ENCODE measurements at regions not wholly inside any gene's neighbourhood (a gene's known extent, or its start where the extent isn't known, plus 50 kb on each side); places are given as distances from the start of the nearest gene placed in this dataset.

- TF ChIP-seq EZH2 (IDR thresholded peaks at IDR 0.05; ENCODE audit: borderline replicate concordance) (no peak), CTCF (IDR thresholded peaks at IDR 0.05; ENCODE audit: poor library complexity) (no peak), EZH2phosphoT487 (IDR thresholded peaks at IDR 0.05; ENCODE audit: low read depth, severe bottlenecking, unreplicated experiment) (no peak)
Measured at GRCh38 chr16:65621640-65622039, 499.8 kb upstream of the CDH11 start.
